Dermis blood vessel endothelial cell (primary cell): ENCODE measurements at regions not wholly inside any gene's neighbourhood (a gene's known extent, or its start where the extent isn't known, plus 50 kb on each side); places are given as distances from the start of the nearest gene placed in this dataset.
"Not testable (repeated sequence)": the region's sequence is repeated elsewhere in the genome, so short reads cannot be mapped to it uniquely, and the experiment has no call there.

Experiments
- DNase-seq: peaks from one replicate; pipeline ENCODE4 v3.0.0; 2010

- DNase-seq = not testable (repeated sequence)
Observed at GRCh38 chr4:131734321-131734720, 1414.8 kb upstream of the PCDH10 start.

GRCh38 chr4:131734851-131735385 lies 1414.2 kb upstream of the PCDH10 start:
- not testable (repeated sequence) for DNase-seq

GRCh38 chr4:131738991-131739390 lies 1410.1 kb upstream of the PCDH10 start:
- DNase-seq = not testable (repeated sequence)

GRCh38 chr4:131741836-131742235 lies 1407.3 kb upstream of the PCDH10 start:
- DNase-seq = not testable (repeated sequence)

- not testable (repeated sequence) for DNase-seq
Observed at GRCh38 chr4:131742536-131743205, 1406.4 kb upstream of the PCDH10 start.

GRCh38 chr4:131743348-131743747 lies 1405.7 kb upstream of the PCDH10 start:
- DNase-seq = not testable (repeated sequence)

GRCh38 chr4:131747203-131747602 lies 1401.9 kb upstream of the PCDH10 start:
- not testable (repeated sequence) for DNase-seq

- DNase-seq = not testable (repeated sequence)
Observed at GRCh38 chr4:131749224-131749623, 1399.9 kb upstream of the PCDH10 start.

- not testable (repeated sequence) for DNase-seq
Observed at GRCh38 chr4:131750006-131750405, 1399.1 kb upstream of the PCDH10 start.

- not testable (repeated sequence) for DNase-seq
Observed at GRCh38 chr4:131750469-131750868, 1398.6 kb upstream of the PCDH10 start.

GRCh38 chr4:131762234-131762633 lies 1386.9 kb upstream of the PCDH10 start:
- not testable (repeated sequence) for DNase-seq

- no peak for DNase-seq
Observed at GRCh38 chr4:131764730-131765129, 1384.4 kb upstream of the PCDH10 start.

GRCh38 chr4:131774382-131774781 lies 1374.7 kb upstream of the PCDH10 start:
- not testable (repeated sequence) for DNase-seq

- not testable (repeated sequence) for DNase-seq
Observed at GRCh38 chr4:131810565-131810964, 1338.5 kb upstream of the PCDH10 start.
